ENCODE measurements at regions not wholly inside any gene's neighbourhood (a gene's known extent, or its start where the extent isn't known, plus 50 kb on each side); places are given as distances from the start of the nearest gene placed in this dataset.

GRCh38 chr21:26784974-26785373, 60.2 kb downstream of the ADAMTS1 start:
- no peaks in the 10 kb centered on the region for H3K9me3 ChIP-seq
- no peaks in the 10 kb centered on the region for H3K27me3 ChIP-seq
- H3K36me3 ChIP-seq: no peaks in the 10 kb centered on the region
- no peaks in the 10 kb centered on the region for H4K20me1 ChIP-seq
- H3K4me1 ChIP-seq: no peaks in the 10 kb centered on the region
- no peak overlapping the region for H3K27ac ChIP-seq
- H3K4me3 ChIP-seq: no peak overlapping the region
- no peak overlapping the region for H3K4me2 ChIP-seq
- TF ChIP-seq Cebpa-rat (IDR thresholded peaks at IDR 0.05): no peak
- no peak overlapping the region for H3K9ac ChIP-seq

- Histone ChIP-seq H3K4me3 (no peak overlapping the region), H3K9ac (no peak overlapping the region), H3K4me1 (no peaks in the 10 kb centered on the region), H3K36me3 (no peaks in the 10 kb centered on the region), H3K27me3 (no peaks in the 10 kb centered on the region), H3K4me2 (no peak overlapping the region), H3K27ac (no peak overlapping the region), H3K9me3 (no peaks in the 10 kb centered on the region), H4K20me1 (no peaks in the 10 kb centered on the region)
- TF ChIP-seq Cebpa-rat (IDR thresholded peaks at IDR 0.05): no peak
Observed at GRCh38 chr21:26783466-26784195, 61.6 kb downstream of the ADAMTS1 start.

- no peak overlapping the region for H3K4me3 ChIP-seq
- H3K4me2 ChIP-seq: no peak overlapping the region
- H3K36me3 ChIP-seq: no peaks in the 10 kb centered on the region
- TF ChIP-seq Cebpa-rat (IDR thresholded peaks at IDR 0.05): no peak
- no peak overlapping the region for H3K9ac ChIP-seq
- no peaks in the 10 kb centered on the region for H4K20me1 ChIP-seq
- no peak overlapping the region for H3K27ac ChIP-seq
- no peaks in the 10 kb centered on the region for H3K9me3 ChIP-seq
- no peaks in the 10 kb centered on the region for H3K27me3 ChIP-seq
- no peaks in the 10 kb centered on the region for H3K4me1 ChIP-seq
Observed at GRCh38 chr21:26782747-26783146, 62.5 kb downstream of the ADAMTS1 start.

GRCh38 chr21:26782331-26782730, 62.9 kb downstream of the ADAMTS1 start:
- Histone ChIP-seq H3K4me1 (no peaks in the 10 kb centered on the region), H3K4me3 (no peak overlapping the region), H3K9ac (no peak overlapping the region), H3K27me3 (no peaks in the 10 kb centered on the region), H3K27ac (no peak overlapping the region), H4K20me1 (no peaks in the 10 kb centered on the region), H3K9me3 (no peaks in the 10 kb centered on the region), H3K36me3 (no peaks in the 10 kb centered on the region), H3K4me2 (no peak overlapping the region)
- no peak for TF ChIP-seq Cebpa-rat (IDR thresholded peaks at IDR 0.05)

- no peaks in the 10 kb centered on the region for H3K27me3 ChIP-seq
- no peaks in the 10 kb centered on the region for H3K36me3 ChIP-seq
- no peak overlapping the region for H3K27ac ChIP-seq
- TF ChIP-seq Cebpa-rat (IDR thresholded peaks at IDR 0.05): no peak
- H3K4me2 ChIP-seq: no peak overlapping the region
- H3K9ac ChIP-seq: no peak overlapping the region
- no peaks in the 10 kb centered on the region for H4K20me1 ChIP-seq
- no peaks in the 10 kb centered on the region for H3K9me3 ChIP-seq
- H3K4me1 ChIP-seq: no peaks in the 10 kb centered on the region
- H3K4me3 ChIP-seq: no peak overlapping the region
Observed at GRCh38 chr21:26781331-26781730, 63.9 kb downstream of the ADAMTS1 start.

- Histone ChIP-seq H3K9me3 (no peaks in the 10 kb centered on the region), H3K27me3 (no peaks in the 10 kb centered on the region), H4K20me1 (no peaks in the 10 kb centered on the region), H3K9ac (no peak overlapping the region), H3K36me3 (no peaks in the 10 kb centered on the region), H3K4me2 (no peak overlapping the region), H3K4me1 (no peaks in the 10 kb centered on the region), H3K4me3 (no peak overlapping the region), H3K27ac (no peak overlapping the region)
- TF ChIP-seq Cebpa-rat (IDR thresholded peaks at IDR 0.05): no peak
Observed at GRCh38 chr21:26777166-26777565, 68.0 kb downstream of the ADAMTS1 start.

GRCh38 chr21:26776310-26777021, 68.7 kb downstream of the ADAMTS1 start:
- no peaks in the 10 kb centered on the region for H3K9me3 ChIP-seq
- H3K4me1 ChIP-seq: no peaks in the 10 kb centered on the region
- no peaks in the 10 kb centered on the region for H4K20me1 ChIP-seq
- no peak overlapping the region for H3K4me2 ChIP-seq
- TF ChIP-seq Cebpa-rat (IDR thresholded peaks at IDR 0.05): no peak
- H3K9ac ChIP-seq: no peak overlapping the region
- H3K27me3 ChIP-seq: no peaks in the 10 kb centered on the region
- no peaks in the 10 kb centered on the region for H3K36me3 ChIP-seq
- H3K4me3 ChIP-seq: no peak overlapping the region
- H3K27ac ChIP-seq: no peak overlapping the region

- H3K27me3 ChIP-seq: no peaks in the 10 kb centered on the region
- no peak overlapping the region for H3K4me3 ChIP-seq
Observed at GRCh38 chr21:26773058-26773457, 72.2 kb downstream of the ADAMTS1 start.

GRCh38 chr21:26769613-26770188, 75.5 kb downstream of the ADAMTS1 start:
- H3K9me3 ChIP-seq: no peaks in the 10 kb centered on the region
- no peak for TF ChIP-seq Cebpa-rat (IDR thresholded peaks at IDR 0.05)
- no peaks in the 10 kb centered on the region for H3K27me3 ChIP-seq
- no peaks in the 10 kb centered on the region for H3K4me1 ChIP-seq
- H3K4me2 ChIP-seq: no peak overlapping the region
- no peak overlapping the region for H3K4me3 ChIP-seq
- H4K20me1 ChIP-seq: no peaks in the 10 kb centered on the region
- H3K9ac ChIP-seq: no peak overlapping the region
- H3K27ac ChIP-seq: no peak overlapping the region
- no peaks in the 10 kb centered on the region for H3K36me3 ChIP-seq

More at GRCh38 chr21:26773058-26773457, 72.2 kb downstream of the ADAMTS1 start:
- TF ChIP-seq Cebpa-rat (IDR thresholded peaks at IDR 0.05): no peak
- Histone ChIP-seq H3K36me3 (no peaks in the 10 kb centered on the region), H3K4me2 (no peak overlapping the region), H3K27ac (no peak overlapping the region), H3K9me3 (no peaks in the 10 kb centered on the region), H3K9ac (no peak overlapping the region), H3K4me1 (no peaks in the 10 kb centered on the region), H4K20me1 (no peaks in the 10 kb centered on the region)

- no peak for TF ChIP-seq Cebpa-rat (IDR thresholded peaks at IDR 0.05)
- H3K4me3 ChIP-seq: no peak overlapping the region
- no peaks in the 10 kb centered on the region for H3K4me1 ChIP-seq
- H3K36me3 ChIP-seq: no peaks in the 10 kb centered on the region
- no peaks in the 10 kb centered on the region for H4K20me1 ChIP-seq
- no peaks in the 10 kb centered on the region for H3K9me3 ChIP-seq
- no peak overlapping the region for H3K4me2 ChIP-seq
- H3K27ac ChIP-seq: no peak overlapping the region
- H3K27me3 ChIP-seq: no peaks in the 10 kb centered on the region
- no peak overlapping the region for H3K9ac ChIP-seq
Observed at GRCh38 chr21:26766826-26767325, 78.3 kb downstream of the ADAMTS1 start.
